Tibial artery (tissue), 4 donors: ENCODE measurements at regions not wholly inside any gene's neighbourhood (a gene's known extent, or its start where the extent isn't known, plus 50 kb on each side); places are given as distances from the start of the nearest gene placed in this dataset.

Experiments used
- DNase-seq, 2 donors: peaks; one replicate each; pipeline ENCODE4 v3.0.0-alpha.2; 2019
- H3K27ac ChIP-seq, 2 donors: fragments of 200-600 bp; sonication (generic) in 1 of 2; 1 replicate in 1 of 2; 2 replicates in 1 of 2; pipeline ENCODE4 v1.5.1; 2018 to 2019; ENCODE audit warnings: mild to moderate bottlenecking in 1 of 2
- H3K27me3 ChIP-seq, 2 donors: fragments of 200-600 bp; sonication (generic) in 1 of 2; one replicate each; pipeline versions ENCODE4 v1.5.1 to v1.6.0; 2016 to 2019
- H3K36me3 ChIP-seq, 3 donors: fragments of 200-600 bp; sonication (generic) in 2 of 3; one replicate each; pipeline ENCODE4 v1.5.1; 2016 to 2019; ENCODE audit warnings: mild to moderate bottlenecking in 2 of 3
- H3K4me1 ChIP-seq, 4 donors: fragments of 200-600 bp; sonication (generic) in 2 of 4; 1 replicate in 3 of 4; 2 replicates in 1 of 4; pipeline ENCODE4 v1.5.1; 2016 to 2019
- H3K4me3 ChIP-seq, 2 donors: fragments of 200-600 bp; sonication (generic) in 1 of 2; 1 replicate in 1 of 2; 2 replicates in 1 of 2; pipeline ENCODE4 v1.5.1; 2018 to 2019; ENCODE audit warnings: mild to moderate bottlenecking in 2 of 2
- H3K9me3 ChIP-seq, 3 donors: fragments of 200-600 bp; sonication (generic) in 1 of 3; one replicate each; pipeline ENCODE4 v1.5.1; 2016 to 2019
- CTCF ChIP-seq, 2 experiments: fragments of 200-600 bp in 1 of 2; fragments of 450-650 bp in 1 of 2; IDR thresholded peaks; one replicate each; pipeline ENCODE4 v1.5.1; 2017 to 2019; ENCODE audit warnings: antibody characterized with exemption in 2 of 2, mild to moderate bottlenecking in 1 of 2, moderate library complexity in 1 of 2
- intact Hi-C: fragments of 100-400 bp; cut with DNase I; formaldehyde crosslinking; loops from one replicate; pipeline ENCODE4 v1.15.0; 2023; ENCODE audit warnings: low total_unique reads

- Histone ChIP-seq H3K27me3 (no peaks in the 10 kb centered on the region), H3K4me1 (no peaks in the 10 kb centered on the region), H3K36me3 (no peaks in the 10 kb centered on the region), H3K9me3 (no peaks in the 10 kb centered on the region), H3K4me3 (no peak overlapping the region), H3K27ac (no peak overlapping the region)
- no peak for TF ChIP-seq CTCF (IDR thresholded peaks at IDR 0.05)
- intact Hi-C loops: no loop called here
- DNase-seq: no peak
Observed at GRCh38 chr1:185570962-185571361, 163.2 kb upstream of the HMCN1 start.

- Histone ChIP-seq H3K4me1 (no peaks in the 10 kb centered on the region), H3K9me3 (no peaks in the 10 kb centered on the region), H3K4me3 (no peak overlapping the region), H3K36me3 (no peaks in the 10 kb centered on the region), H3K27ac (no peak overlapping the region), H3K27me3 (no peaks in the 10 kb centered on the region)
- DNase-seq: no peak
- no peak for TF ChIP-seq CTCF (IDR thresholded peaks at IDR 0.05)
- intact Hi-C loops: no loop called here
Observed at GRCh38 chr1:185568155-185569123, 165.8 kb upstream of the HMCN1 start.

- no peak for DNase-seq
- intact Hi-C loops: no loop called here
- H3K27ac ChIP-seq: no peak overlapping the region
Observed at GRCh38 chr1:185567440-185567839, 166.8 kb upstream of the HMCN1 start.

GRCh38 chr1:185566995-185567394, 167.2 kb upstream of the HMCN1 start:
- Histone ChIP-seq H3K4me3 (no peak overlapping the region), H3K9me3 (no peaks in the 10 kb centered on the region), H3K27ac (no peak overlapping the region), H3K36me3 (no peaks in the 10 kb centered on the region), H3K4me1 (no peaks in the 10 kb centered on the region), H3K27me3 (no peaks in the 10 kb centered on the region)
- intact Hi-C loops: no loop called here
- DNase-seq: no peak
- no peak for TF ChIP-seq CTCF (IDR thresholded peaks at IDR 0.05)

More at GRCh38 chr1:185567440-185567839, 166.8 kb upstream of the HMCN1 start:
- Histone ChIP-seq H3K36me3 (no peaks in the 10 kb centered on the region), H3K27me3 (no peaks in the 10 kb centered on the region), H3K4me3 (no peak overlapping the region), H3K9me3 (no peaks in the 10 kb centered on the region), H3K4me1 (no peaks in the 10 kb centered on the region)
- no peak for TF ChIP-seq CTCF (IDR thresholded peaks at IDR 0.05)

GRCh38 chr1:185565302-185565701, 168.9 kb upstream of the HMCN1 start:
- no peak for DNase-seq
- no peak overlapping the region for H3K4me3 ChIP-seq
- H3K4me1 ChIP-seq: no peaks in the 10 kb centered on the region
- TF ChIP-seq CTCF (IDR thresholded peaks at IDR 0.05): no peak
- no peaks in the 10 kb centered on the region for H3K27me3 ChIP-seq
- H3K36me3 ChIP-seq: no peaks in the 10 kb centered on the region
- intact Hi-C loops: no loop called here
- H3K27ac ChIP-seq: no peak overlapping the region
- H3K9me3 ChIP-seq: no peaks in the 10 kb centered on the region
